ENCODE measurements at regions not wholly inside any gene's neighbourhood (a gene's known extent, or its start where the extent isn't known, plus 50 kb on each side); places are given as distances from the start of the nearest gene placed in this dataset.

- H3K4me3 ChIP-seq: no peak overlapping the region
- no peak for DNase-seq (ENCODE audit: low read depth in 1 of 2, low spot score in 2 of 2)
- no peaks in the 10 kb centered on the region for H3K9me3 ChIP-seq (replicated peaks)
- H3K36me3 ChIP-seq: no peaks in the 10 kb centered on the region
- no peaks in the 10 kb centered on the region for H3K4me1 ChIP-seq (replicated peaks)
- peaks cover 16% of the 10 kb centered on the region for H3K27me3 ChIP-seq (replicated peaks)
- no peak overlapping the region for H3K27ac ChIP-seq
Measured at GRCh38 chr4:3818371-3818770, 52.2 kb downstream of the ADRA2C start.

GRCh38 chr4:3819210-3819919 lies 53.2 kb downstream of the ADRA2C start:
- no peak overlapping the region for H3K27ac ChIP-seq
- peaks cover 22% of the 10 kb centered on the region for H3K27me3 ChIP-seq (replicated peaks)
- no peak overlapping the region for H3K4me3 ChIP-seq
- no peaks in the 10 kb centered on the region for H3K36me3 ChIP-seq
- no peaks in the 10 kb centered on the region for H3K4me1 ChIP-seq (replicated peaks)
- H3K9me3 ChIP-seq (replicated peaks): no peaks in the 10 kb centered on the region
- no peak for DNase-seq (ENCODE audit: low read depth in 1 of 2, low spot score in 2 of 2)

GRCh38 chr4:3820016-3820805 lies 54.0 kb downstream of the ADRA2C start:
- no peaks in the 10 kb centered on the region for H3K4me1 ChIP-seq (replicated peaks)
- H3K36me3 ChIP-seq: no peaks in the 10 kb centered on the region
- no peaks in the 10 kb centered on the region for H3K9me3 ChIP-seq (replicated peaks)
- H3K27ac ChIP-seq: no peak overlapping the region
- no peak for DNase-seq (ENCODE audit: low read depth in 1 of 2, low spot score in 2 of 2)
- peaks cover 22% of the 10 kb centered on the region for H3K27me3 ChIP-seq (replicated peaks)
- H3K4me3 ChIP-seq: no peak overlapping the region

- H3K4me3 ChIP-seq: no peak overlapping the region
- DNase-seq (ENCODE audit: low read depth in 1 of 2, low spot score in 2 of 2): no peak
- H3K9me3 ChIP-seq (replicated peaks): no peaks in the 10 kb centered on the region
- H3K4me1 ChIP-seq (replicated peaks): no peaks in the 10 kb centered on the region
- H3K27me3 ChIP-seq (replicated peaks): peaks cover 22% of the 10 kb centered on the region
- H3K27ac ChIP-seq: no peak overlapping the region
- H3K36me3 ChIP-seq: no peaks in the 10 kb centered on the region
Measured at GRCh38 chr4:3820806-3821579, 54.8 kb downstream of the ADRA2C start.

GRCh38 chr4:3821580-3822229 lies 55.5 kb downstream of the ADRA2C start:
- Histone ChIP-seq H3K36me3 (no peaks in the 10 kb centered on the region), H3K4me1 (replicated peaks) (no peaks in the 10 kb centered on the region), H3K4me3 (no peak overlapping the region), H3K9me3 (replicated peaks) (no peaks in the 10 kb centered on the region), H3K27me3 (replicated peaks) (peaks cover 26% of the 10 kb centered on the region), H3K27ac (no peak overlapping the region)
- no peak for DNase-seq (ENCODE audit: low read depth in 1 of 2, low spot score in 2 of 2)

- no peaks in the 10 kb centered on the region for H3K4me1 ChIP-seq (replicated peaks)
- no peaks in the 10 kb centered on the region for H3K9me3 ChIP-seq (replicated peaks)
- H3K36me3 ChIP-seq: no peaks in the 10 kb centered on the region
- peaks cover 30% of the 10 kb centered on the region for H3K27me3 ChIP-seq (replicated peaks)
- H3K4me3 ChIP-seq: no peak overlapping the region
- no peak for DNase-seq (ENCODE audit: low read depth in 1 of 2, low spot score in 2 of 2)
- H3K27ac ChIP-seq: no peak overlapping the region
Measured at GRCh38 chr4:3822230-3822947, 56.2 kb downstream of the ADRA2C start.

GRCh38 chr4:3823496-3824341 lies 57.5 kb downstream of the ADRA2C start:
- Histone ChIP-seq H3K27me3 (replicated peaks) (peaks cover 41% of the 10 kb centered on the region), H3K27ac (no peak overlapping the region), H3K9me3 (replicated peaks) (no peaks in the 10 kb centered on the region), H3K4me3 (no peak overlapping the region), H3K4me1 (replicated peaks) (no peaks in the 10 kb centered on the region), H3K36me3 (no peaks in the 10 kb centered on the region)
- DNase-seq (ENCODE audit: low read depth in 1 of 2, low spot score in 2 of 2): no peak

GRCh38 chr4:3824521-3825270 lies 58.5 kb downstream of the ADRA2C start:
- H3K9me3 ChIP-seq (replicated peaks): no peaks in the 10 kb centered on the region
- no peak for DNase-seq (ENCODE audit: low read depth in 1 of 2, low spot score in 2 of 2)
- H3K27ac ChIP-seq: no peak overlapping the region
- no peaks in the 10 kb centered on the region for H3K36me3 ChIP-seq
- H3K4me1 ChIP-seq (replicated peaks): no peaks in the 10 kb centered on the region
- H3K4me3 ChIP-seq: no peak overlapping the region
- H3K27me3 ChIP-seq (replicated peaks): peaks cover 45% of the 10 kb centered on the region

- H3K27ac ChIP-seq: no peak overlapping the region
- DNase-seq (ENCODE audit: low read depth in 1 of 2, low spot score in 2 of 2): no peak
- H3K36me3 ChIP-seq: no peaks in the 10 kb centered on the region
- no peaks in the 10 kb centered on the region for H3K4me1 ChIP-seq (replicated peaks)
- no peaks in the 10 kb centered on the region for H3K9me3 ChIP-seq (replicated peaks)
- H3K4me3 ChIP-seq: no peak overlapping the region
- H3K27me3 ChIP-seq (replicated peaks): peaks cover 45% of the 10 kb centered on the region
Measured at GRCh38 chr4:3825530-3825929, 59.3 kb downstream of the ADRA2C start.

- no peaks in the 10 kb centered on the region for H3K4me1 ChIP-seq (replicated peaks)
- H3K27ac ChIP-seq: no peak overlapping the region
- H3K36me3 ChIP-seq: no peaks in the 10 kb centered on the region
- DNase-seq (ENCODE audit: low read depth in 1 of 2, low spot score in 2 of 2): no peak
- H3K9me3 ChIP-seq (replicated peaks): no peaks in the 10 kb centered on the region
- H3K4me3 ChIP-seq: no peak overlapping the region
- peaks cover 45% of the 10 kb centered on the region for H3K27me3 ChIP-seq (replicated peaks)
Measured at GRCh38 chr4:3826247-3827172, 60.3 kb downstream of the ADRA2C start.
